ENCODE measurements at regions not wholly inside any gene's neighbourhood (a gene's known extent, or its start where the extent isn't known, plus 50 kb on each side); places are given as distances from the start of the nearest gene placed in this dataset.
"Not testable (repeated sequence)": the region's sequence is repeated elsewhere in the genome, so short reads cannot be mapped to it uniquely, and the experiment has no call there.

DNA sequence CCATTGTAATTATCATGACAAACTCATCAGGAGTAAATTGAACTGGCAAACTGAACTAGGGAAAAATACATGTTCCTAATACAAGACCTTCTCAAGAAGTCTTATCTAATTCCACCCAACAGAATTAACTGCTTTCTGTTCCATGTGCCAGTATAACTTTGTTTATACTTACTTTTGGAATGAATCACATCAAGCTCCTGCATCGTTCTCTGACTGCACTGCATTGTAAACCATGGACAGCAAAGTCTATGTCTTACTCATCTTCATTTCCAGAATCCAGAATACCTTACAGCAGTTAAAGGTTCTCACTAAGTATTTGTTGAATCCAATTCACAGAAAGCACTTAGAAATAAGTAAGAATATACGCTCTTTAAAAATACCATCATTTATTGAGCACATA, 102.8 kb downstream of the PLK2 start:
- DNase-seq, result no peak

DNA sequence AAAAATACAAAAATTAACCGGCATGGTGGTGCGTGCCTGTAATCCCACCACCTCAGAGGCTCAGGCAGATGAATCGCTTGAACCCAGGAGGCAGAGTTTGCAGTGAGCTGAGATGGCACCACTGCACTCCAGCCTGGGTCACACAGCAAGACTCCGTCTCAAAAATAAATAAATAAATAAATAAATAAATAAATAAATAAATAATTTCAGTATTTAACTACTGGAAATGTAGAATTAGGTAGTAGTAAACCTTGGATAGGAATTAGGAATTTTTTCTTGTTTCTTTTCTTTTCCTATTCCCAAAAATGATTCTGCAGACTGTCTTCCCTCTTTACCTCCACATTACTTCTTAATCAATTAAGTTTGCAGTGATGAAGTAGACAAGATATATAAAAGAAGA, 103.2 kb downstream of the PLK2 start:
- DNase-seq, result no peak

DNA sequence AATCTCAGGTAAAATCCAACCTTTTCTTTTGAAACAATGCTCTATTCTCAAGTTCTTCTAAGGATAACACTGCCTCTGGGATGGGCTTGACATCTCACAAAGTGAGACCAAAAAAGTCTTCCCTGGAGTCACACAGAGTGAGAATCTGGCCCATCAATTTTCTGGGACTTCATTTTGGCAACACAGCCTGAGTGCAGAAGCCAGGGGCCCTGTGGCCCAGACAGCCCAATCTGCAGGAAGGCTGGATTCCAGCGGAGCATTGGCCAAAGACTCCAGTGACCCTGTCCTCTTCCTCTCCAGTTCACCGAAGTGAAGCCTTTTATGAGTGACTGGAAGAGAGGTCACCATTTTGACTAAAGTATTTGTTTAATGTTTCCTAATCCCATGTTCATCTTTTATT, 105.1 kb downstream of the PLK2 start:
- DNase-seq, result no peak

- no peak for DNase-seq
Observed at GRCh38 chr5:58353992-58354391, 105.9 kb downstream of the PLK2 start.

DNA sequence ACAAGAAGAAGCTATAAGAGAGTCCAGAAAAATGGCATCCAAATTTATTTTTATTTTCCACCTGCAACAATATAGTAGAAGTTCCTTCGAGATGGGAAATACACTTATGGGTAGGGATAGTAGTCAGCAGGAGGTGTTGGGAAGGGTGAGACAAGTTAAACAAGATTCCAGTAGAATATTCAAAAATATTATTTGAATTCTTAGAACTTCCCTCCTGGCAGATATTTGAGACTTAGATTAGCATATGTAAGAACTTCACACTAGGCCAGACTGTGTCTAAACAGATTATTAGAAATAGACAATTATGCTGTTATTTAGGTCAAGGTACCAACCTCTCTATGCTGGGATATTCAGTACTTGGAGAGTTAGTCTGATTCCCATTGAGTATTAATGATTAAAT, 108.7 kb downstream of the PLK2 start:
- no peak for DNase-seq

DNA sequence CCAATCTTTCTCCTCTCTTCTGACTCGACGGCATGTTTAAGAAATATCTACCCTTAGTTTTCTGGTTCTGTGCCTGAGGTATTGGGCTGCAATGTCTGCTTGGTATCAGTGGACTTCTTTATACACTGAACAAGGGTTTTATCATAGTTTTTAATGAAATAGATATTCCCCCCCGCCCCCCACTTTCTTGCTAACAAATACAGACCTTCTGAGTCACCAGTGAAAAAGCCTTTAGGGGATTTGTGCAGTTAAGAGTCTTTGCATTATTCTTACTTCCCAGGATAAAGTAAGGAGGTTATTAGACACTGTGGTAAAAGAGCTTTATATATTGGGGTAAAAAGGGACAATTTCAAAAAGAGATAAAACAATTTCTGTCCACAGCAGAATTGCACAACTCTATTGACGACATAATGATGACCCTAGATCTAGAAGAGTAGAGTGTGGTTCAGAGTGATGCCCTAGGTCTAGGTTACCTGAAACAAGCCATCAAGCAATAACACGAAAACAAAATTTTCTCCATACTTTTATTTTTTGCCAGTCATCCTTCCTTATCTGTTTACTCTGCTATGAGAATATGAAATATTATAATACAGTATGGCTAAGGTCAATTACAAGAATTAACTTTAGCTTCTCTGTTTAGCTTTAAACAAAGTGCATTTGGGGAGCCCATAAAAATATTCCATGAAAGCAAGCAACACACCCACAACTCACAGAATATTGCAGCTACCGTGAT, 110.7 kb downstream of the PLK2 start:
- DNase-seq, result no peak

GRCh38 chr5:58346041-58346440, 113.8 kb downstream of the PLK2 start:
- no peak for DNase-seq

DNA sequence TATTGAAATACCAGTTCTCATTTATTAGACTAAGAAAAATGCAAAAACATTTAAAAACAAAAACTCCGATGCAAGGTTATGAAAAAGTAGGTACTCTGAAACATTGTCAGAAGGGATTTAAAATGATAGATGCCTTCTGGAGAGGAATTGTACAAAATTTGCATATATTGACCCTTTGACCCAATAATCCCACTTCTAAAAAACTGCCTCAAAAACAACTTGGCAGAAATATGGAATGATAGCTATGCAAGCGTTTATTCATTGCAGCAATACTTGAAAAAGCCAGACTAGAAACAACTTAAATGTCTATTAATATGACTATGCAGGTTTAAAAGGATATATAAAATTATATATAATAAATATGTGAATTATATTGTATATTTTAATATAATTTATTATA, 118.4 kb downstream of the PLK2 start:
- no peak for DNase-seq

DNA sequence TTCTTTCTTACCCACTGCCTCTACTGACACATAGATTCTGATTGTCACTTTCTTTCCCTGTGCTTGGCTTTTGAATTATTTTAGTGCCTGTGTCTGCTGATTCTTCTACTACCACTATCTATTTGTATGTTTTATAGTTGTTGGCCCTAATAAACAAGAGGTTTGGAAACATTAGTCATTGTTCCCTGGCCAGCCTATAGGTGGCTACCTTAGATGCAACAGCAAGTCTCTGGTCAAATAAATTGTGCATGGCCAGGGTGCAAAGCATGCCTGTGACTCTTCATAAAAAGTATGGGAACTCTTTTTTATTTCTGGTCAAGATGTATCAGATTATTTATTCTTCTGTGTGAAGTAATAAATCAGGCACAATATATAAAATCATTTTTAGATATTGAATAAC, 124.4 kb downstream of the PLK2 start:
- DNase-seq, result no peak

DNA sequence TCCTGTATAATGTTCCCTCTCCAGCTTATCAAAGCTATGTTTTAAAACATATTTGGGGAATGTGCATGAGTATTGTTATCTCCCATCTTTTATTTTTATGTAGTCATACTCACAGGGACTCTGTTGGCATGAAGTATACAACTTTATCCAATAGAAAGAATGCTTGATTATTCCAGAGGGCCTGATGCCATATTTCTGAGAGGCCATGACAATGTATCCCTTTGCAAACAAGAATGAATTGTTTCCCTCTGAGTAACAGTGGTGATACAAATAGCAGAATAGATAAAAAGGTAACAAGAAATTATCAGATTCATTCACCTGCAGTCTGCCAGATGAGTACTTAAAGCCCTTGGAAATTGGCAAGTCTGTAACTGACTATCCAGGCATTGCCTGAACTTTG, 125.9 kb downstream of the PLK2 start:
- DNase-seq, result no peak

- no peak for DNase-seq
Observed at GRCh38 chr5:58330781-58331180, 129.1 kb downstream of the PLK2 start.

- DNase-seq, result no peak
Observed at GRCh38 chr5:58327289-58327688, 132.6 kb downstream of the PLK2 start.

- DNase-seq, result no peak
Observed at GRCh38 chr5:58326022-58326421, 133.9 kb downstream of the PLK2 start.

DNA sequence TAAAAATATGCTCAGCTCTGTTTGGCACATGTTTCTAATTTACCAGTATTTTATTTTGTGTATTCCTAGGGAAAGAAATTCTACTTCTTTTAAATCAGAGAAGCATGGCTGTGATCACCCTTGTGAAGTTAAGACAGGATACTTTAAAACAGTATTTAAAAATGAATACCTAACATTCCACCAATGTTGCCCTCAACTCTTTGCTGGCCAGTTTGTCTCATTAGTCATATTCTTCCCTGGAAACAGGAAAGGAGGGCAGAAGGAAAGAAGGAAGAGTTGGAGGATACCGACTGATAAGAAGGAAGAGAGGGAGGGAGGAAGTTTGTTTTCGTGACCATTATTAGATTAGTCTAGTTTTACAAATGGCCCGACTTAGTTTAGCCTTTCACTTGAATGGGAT, 137.4 kb downstream of the PLK2 start:
- DNase-seq, result no peak

DNA sequence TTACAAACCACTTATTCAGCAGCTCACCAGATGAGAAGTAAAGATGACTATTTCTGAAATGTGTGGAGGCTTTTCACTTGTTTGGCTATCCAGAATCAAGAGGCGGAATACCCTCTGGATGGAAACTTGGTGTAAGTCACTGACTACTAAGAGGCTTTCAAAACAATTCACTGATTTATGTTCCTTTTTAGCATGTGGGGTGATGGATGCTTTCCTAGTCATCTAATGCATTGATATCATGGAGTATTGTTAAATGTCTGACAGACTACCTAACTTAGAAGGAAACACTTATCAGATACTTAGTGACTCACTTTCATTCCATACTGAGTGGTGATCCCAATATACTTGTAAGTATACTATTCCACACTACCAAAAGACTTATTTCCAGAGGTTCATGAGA, 141.4 kb downstream of the PLK2 start:
- DNase-seq, result no peak

DNA sequence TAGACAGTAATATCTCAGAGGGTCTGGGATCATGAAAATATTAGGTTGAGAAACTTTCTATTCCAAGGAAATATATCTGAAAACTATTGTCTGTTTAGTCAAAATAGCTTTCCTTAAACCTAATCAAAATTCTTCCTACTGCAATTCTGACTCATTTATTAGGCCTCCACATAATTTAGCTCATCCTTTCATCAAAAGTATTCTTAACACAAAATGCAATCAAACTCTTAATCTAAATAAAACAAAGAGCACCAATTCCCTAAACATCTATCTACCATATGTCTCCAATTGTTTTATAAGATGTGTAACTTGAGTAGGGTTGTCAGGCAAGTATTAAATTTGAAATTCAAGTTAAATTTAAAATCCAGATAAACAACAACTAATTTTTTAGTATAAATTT, 142.1 kb downstream of the PLK2 start:
- DNase-seq, result no peak

- DNase-seq, result no peak
Observed at GRCh38 chr5:58317009-58317408, 142.9 kb downstream of the PLK2 start.

DNA sequence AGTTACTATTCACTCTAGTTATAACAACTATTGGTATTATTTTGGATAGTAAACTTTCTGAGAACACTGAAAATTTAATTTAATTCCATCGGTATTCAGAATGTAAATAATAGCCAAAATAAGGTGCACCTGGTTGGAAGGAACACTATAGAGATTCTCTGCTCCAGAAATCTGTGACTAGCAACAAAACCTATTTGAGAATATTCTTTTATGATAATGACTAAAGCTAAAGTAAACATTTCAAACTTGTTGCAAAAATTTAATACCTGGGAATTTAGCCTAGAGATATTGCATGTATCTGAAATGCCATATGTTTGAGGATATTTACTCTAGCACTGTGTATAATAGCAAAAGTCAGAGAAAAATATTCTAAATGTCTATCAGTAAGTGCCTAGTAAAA, 144.1 kb downstream of the PLK2 start:
- DNase-seq, result no peak

DNA sequence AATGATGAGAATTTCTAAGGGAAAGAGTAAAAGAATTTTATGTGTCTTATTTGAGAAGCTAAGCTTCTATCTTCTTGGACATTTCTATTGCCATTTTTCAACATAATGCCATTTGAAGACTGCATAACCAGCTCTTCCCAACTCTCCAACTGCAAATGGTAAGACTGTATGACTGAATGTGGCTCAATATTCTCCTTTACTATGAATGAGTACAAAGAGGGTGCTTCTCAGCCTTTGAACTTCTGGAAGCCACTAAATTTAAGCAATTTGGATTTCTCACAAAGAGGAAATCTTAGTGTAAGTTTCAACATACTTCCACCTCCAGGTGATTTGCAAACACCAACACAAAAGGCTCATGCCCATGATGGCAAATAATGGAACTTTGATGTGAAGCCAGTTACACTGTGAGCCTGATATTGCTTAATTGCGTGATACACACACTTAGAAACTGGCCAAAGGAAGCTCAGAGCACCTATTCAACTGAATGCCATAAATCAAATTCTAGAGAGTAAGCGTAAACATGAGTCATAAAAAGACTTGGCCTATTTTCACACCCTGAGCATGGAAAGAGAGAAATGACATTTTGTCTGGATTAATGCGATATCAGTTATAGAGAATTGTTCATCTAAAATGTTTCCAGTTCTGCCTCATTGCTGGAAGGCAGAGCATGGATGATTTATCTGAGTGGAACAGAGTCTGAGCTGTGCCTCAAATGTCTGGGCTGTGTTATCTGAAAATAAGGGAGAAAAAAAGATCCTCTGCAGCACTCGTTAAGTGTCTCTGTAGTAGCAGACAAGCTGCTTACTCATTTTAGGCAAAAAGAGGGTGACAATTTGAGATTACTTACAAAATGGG, 145.3 kb downstream of the PLK2 start:
- DNase-seq, result no peak

DNA sequence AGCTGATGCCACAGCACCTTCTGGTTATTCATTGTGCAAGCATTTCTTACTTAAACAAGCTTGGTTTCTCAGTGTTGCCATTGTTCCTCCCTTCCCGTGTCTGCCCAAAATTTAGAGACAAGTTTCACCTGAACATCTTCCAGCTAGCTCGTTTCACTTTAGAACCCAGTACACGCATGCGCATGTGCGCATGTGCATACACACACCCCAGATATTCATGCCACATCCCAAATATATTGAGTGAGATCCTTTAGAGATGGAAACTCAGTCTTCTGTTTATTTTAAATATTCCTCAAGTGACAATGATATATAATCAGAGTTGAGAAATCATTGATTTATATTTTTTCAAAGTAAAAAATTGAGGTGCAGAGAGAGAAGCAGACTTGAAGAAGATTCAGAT, 147.6 kb downstream of the PLK2 start:
- no peak for DNase-seq

DNA sequence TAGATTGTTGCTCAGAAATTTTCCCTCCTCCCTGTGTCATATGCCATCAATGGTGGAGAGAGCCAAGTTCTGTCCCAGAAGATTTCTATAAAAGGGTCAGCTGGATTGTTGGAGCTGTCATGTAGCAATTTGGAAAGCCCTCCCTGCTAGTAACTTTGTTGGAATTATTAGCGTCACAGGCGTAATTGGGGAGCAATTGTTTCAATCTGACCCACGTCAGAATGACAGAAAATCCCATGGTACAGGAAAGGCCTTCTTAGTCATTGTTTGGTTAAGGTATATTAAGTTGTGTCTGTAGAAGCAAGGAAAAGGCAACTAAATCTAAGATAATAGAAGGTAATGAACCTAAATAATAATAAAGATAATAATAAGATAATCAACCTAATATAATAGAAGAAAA, 148.4 kb downstream of the PLK2 start:
- DNase-seq, result no peak

- not testable (repeated sequence) for DNase-seq
Observed at GRCh38 chr5:58308384-58308783, 151.5 kb downstream of the PLK2 start.

- DNase-seq, result no peak
Observed at GRCh38 chr5:58300346-58300895, 159.5 kb downstream of the PLK2 start.

GRCh38 chr5:58299256-58299655, 160.6 kb downstream of the PLK2 start:
- no peak for DNase-seq

All from CD4-positive, alpha-beta T cell treated with Interleukin-6 for 4 hours (primary cell).